ENCODE measurements at regions not wholly inside any gene's neighbourhood (a gene's known extent, or its start where the extent isn't known, plus 50 kb on each side); places are given as distances from the start of the nearest gene placed in this dataset.

DNA sequence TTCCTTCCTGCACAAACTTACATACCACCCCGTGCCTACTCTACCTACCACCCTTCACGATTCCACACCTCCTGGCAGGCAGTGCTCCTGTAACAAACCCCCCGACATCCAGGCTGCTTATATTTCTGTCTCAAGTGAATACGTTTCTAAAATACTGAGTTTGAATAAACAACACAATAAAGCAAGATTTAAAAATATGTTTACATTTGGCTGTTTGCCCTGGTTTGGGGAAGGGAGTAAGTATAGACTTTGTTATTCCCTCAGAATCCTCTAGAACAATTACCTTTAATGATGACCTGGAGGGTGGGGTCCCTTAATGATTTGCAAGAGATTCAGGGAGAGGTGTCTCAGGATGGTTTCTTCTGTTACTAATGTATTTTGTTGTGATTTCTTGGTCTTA, 402.6 kb upstream of the TBL1XR1 start:
- TF ChIP-seq CTCF (IDR thresholded peaks at IDR 0.05) (no peak), POLR2A (IDR thresholded peaks at IDR 0.05) (no peak)

All from testis (tissue), 2 donors.